ENCODE measurements at regions not wholly inside any gene's neighbourhood (a gene's known extent, or its start where the extent isn't known, plus 50 kb on each side); places are given as distances from the start of the nearest gene placed in this dataset.

- FAIRE-seq (peak; percentile 78), ATAC-seq (peak; percentile 91), DNase-seq (ENCODE audit: extremely low read depth in 1 of 4, low spot score in 3 of 4) (peak; percentile 58 to 65 (median 62))
- Histone ChIP-seq H3K9me3 (replicated peaks; ENCODE audit: control insufficient read depth, insufficient read depth, low read depth, low read length) (no peaks in the 10 kb centered on the region), H2AFZ (ENCODE audit: low read depth, low read length) (no peak overlapping the region), H4K20me1 (replicated peaks; ENCODE audit: control insufficient read depth, insufficient read depth, low read length) (no peaks in the 10 kb centered on the region), H3K27ac (ENCODE audit: extremely low read depth, low read depth, low read length) (no peak overlapping the region), H3K9ac (ENCODE audit: insufficient read depth in 1 of 2, low read depth in 2 of 2, low read length in 2 of 2) (no peak overlapping the region), H3K9me1 (ENCODE audit: control insufficient read depth, insufficient read depth, low read length) (no peaks in the 10 kb centered on the region), H3K79me2 (ENCODE audit: control insufficient read depth, insufficient read depth, low read length) (no peaks in the 10 kb centered on the region), H3K36me3 (ENCODE audit: control insufficient read depth, insufficient read depth, low read length) (no peaks in the 10 kb centered on the region), H3K4me3 (no peak overlapping the region), H3K4me1 (replicated peaks in 1 of 2; ENCODE audit: control insufficient read depth in 2 of 2, insufficient read depth in 2 of 2, low read length in 2 of 2) (no peaks in the 10 kb centered on the region), H3K27me3 (ENCODE audit: control insufficient read depth in 2 of 2, insufficient read depth in 2 of 2, low read length in 2 of 2) (no peaks in the 10 kb centered on the region; a peak in 1 of 5 replicates), H3K4me2 (ENCODE audit: insufficient read depth, low read length) (no peak overlapping the region)
- no TSS peak for BruUV-seq (replicated peaks)
- CTCF ChIA-PET (ENCODE audit: low intra/inter-chr PET ratio): no interaction called here
- in situ Hi-C loops (cut with MboI) (no loop called here), intact Hi-C loops (cut with micrococcal nuclease) (loop anchor here (2.0 to 10.0 kb wide), 2 partner anchors 327 to 493 kb away; no protein-coding TSS in a partner anchor)
- POLR2A ChIA-PET: no interaction called here
- 15% methylated on average over 4 of the region's 4 CpGs for WGBS (ENCODE audit: insufficient coverage, low coverage, missing lambda C conversion rate)
- no peak for TF ChIP-seq MXI1 (IDR thresholded peaks at IDR 0.05; ENCODE audit: low read depth, low read length)
- no peak for TF ChIP-seq ZNF24 (IDR thresholded peaks at IDR 0.05)
- no peak for TF ChIP-seq IFI16 (CRISPR knock-in tag; IDR thresholded peaks at IDR 0.05)
- TF ChIP-seq MLX (CRISPR knock-in tag; conservative IDR thresholded peaks at IDR 0.05): no peak
- no peak for TF ChIP-seq ATF2 (CRISPR knock-in tag; IDR thresholded peaks at IDR 0.05)
- TF ChIP-seq CTCF (IDR thresholded peaks at IDR 0.05 in 2 of 3, conservative IDR thresholded peaks at IDR 0.05 in 1 of 3; ENCODE audit: insufficient read depth in 2 of 3, low read depth in 1 of 3, low read length in 3 of 3): peak; percentile 63 to 71 (median 70)
- TF ChIP-seq CHD4 (IDR thresholded peaks at IDR 0.05; ENCODE audit: insufficient read depth, insufficient replicate concordance, low read depth, low read length, poor library complexity, severe bottlenecking): no peak
- TF ChIP-seq ZNF324 (CRISPR knock-in tag; IDR thresholded peaks at IDR 0.05): no peak
- no peak for TF ChIP-seq ILF3 (IDR thresholded peaks at IDR 0.05; ENCODE audit: borderline replicate concordance)
- no peak for TF ChIP-seq XRCC3 (IDR thresholded peaks at IDR 0.05)
- no peak for TF ChIP-seq IRF1 (CRISPR knock-in tag; IDR thresholded peaks at IDR 0.05; ENCODE audit: borderline replicate concordance)
- TF ChIP-seq ZNF280B (CRISPR knock-in tag; IDR thresholded peaks at IDR 0.05): no peak
- TF ChIP-seq RBM22 (IDR thresholded peaks at IDR 0.05; ENCODE audit: low read depth, low read length, poor library complexity, severe bottlenecking): no peak
- TF ChIP-seq ZBTB1 (CRISPR knock-in tag; IDR thresholded peaks at IDR 0.05; ENCODE audit: borderline replicate concordance, low read depth): no peak
- no peak for TF ChIP-seq JUND (IDR thresholded peaks at IDR 0.05; ENCODE audit: borderline replicate concordance, low read depth, low read length)
- no peak for TF ChIP-seq JUND (tag; IDR thresholded peaks at IDR 0.05; ENCODE audit: borderline replicate concordance, low read depth, low read length)
Observed at GRCh38 chr11:15327786-15328231, 213.1 kb downstream of the INSC start.
